ENCODE measurements at regions not wholly inside any gene's neighbourhood (a gene's known extent, or its start where the extent isn't known, plus 50 kb on each side); places are given as distances from the start of the nearest gene placed in this dataset.

- no peaks in the 10 kb centered on the region for H3K36me3 ChIP-seq
- H3K27me3 ChIP-seq: no peaks in the 10 kb centered on the region
- H3K4me3 ChIP-seq: no peak overlapping the region
- H3K27ac ChIP-seq: no peak overlapping the region
- DNase-seq: no peak
- no peak for ATAC-seq
- no peaks in the 10 kb centered on the region for H3K9me3 ChIP-seq
- H3K4me1 ChIP-seq: no peaks in the 10 kb centered on the region
- intact Hi-C loops (cut with DNase I): no loop called here
- no peak for TF ChIP-seq CTCF (IDR thresholded peaks at IDR 0.05)
Observed at GRCh38 chr2:177342736-177343135, 49.8 kb upstream of the AGPS start.
